Transverse colon (tissue), 4 donors: ENCODE measurements at regions not wholly inside any gene's neighbourhood (a gene's known extent, or its start where the extent isn't known, plus 50 kb on each side); places are given as distances from the start of the nearest gene placed in this dataset.
A peak's percentile ranks its signal among the peaks of the same experiment; 100 is the strongest.

ENCODE experiments used
- DNase-seq: peaks from one replicate; pipeline ENCODE4 v3.0.0-alpha.2; 2019
- H3K27ac ChIP-seq, 4 donors: fragments of 200-600 bp; sonication (generic); 2 replicates each; pipeline ENCODE4 v1.5.1; 2016 to 2018; ENCODE audit warnings: inconsistent platforms in 4 of 4
- H3K27me3 ChIP-seq: fragments of 200-600 bp; sonication (generic); 2 replicates; pipeline ENCODE4 v1.5.1; 2017; ENCODE audit warnings: inconsistent platforms
- H3K36me3 ChIP-seq, 4 donors: fragments of 200-600 bp; sonication (generic); 2 replicates each; pipeline ENCODE4 v1.5.1; 2017 to 2019; ENCODE audit warnings: inconsistent platforms in 4 of 4
- H3K4me1 ChIP-seq, 4 donors: fragments of 200-600 bp; sonication (generic); 2 replicates each; pipeline ENCODE4 v1.5.1; 2017 to 2020; ENCODE audit warnings: inconsistent platforms in 4 of 4
- H3K4me3 ChIP-seq, 4 donors: fragments of 200-600 bp; sonication (generic); 1 replicate in 1 of 4; 2 replicates in 3 of 4; pipeline versions ENCODE4 v1.5.1 to v1.6.1; 2017 to 2019; ENCODE audit warnings: inconsistent platforms in 4 of 4
- H3K9me3 ChIP-seq, 2 donors: fragments of 200-600 bp; sonication (generic); 2 replicates each; pipeline ENCODE4 v1.5.1; 2017 to 2019; ENCODE audit warnings: inconsistent platforms in 2 of 2
- CTCF ChIP-seq, 5 experiments: fragments of 200-600 bp in 3 of 5; fragments of 450-650 bp in 2 of 5; sonication (generic) in 3 of 5; IDR thresholded peaks; 1 replicate in 2 of 5; 2 replicates in 3 of 5; pipeline ENCODE4 v1.5.1; 2016 to 2017; ENCODE audit warnings: antibody characterized with exemption in 5 of 5, inconsistent platforms in 3 of 5, mild to moderate bottlenecking in 2 of 5, moderate library complexity in 1 of 5
- EP300 ChIP-seq: sonication (generic); formaldehyde crosslinking; IDR thresholded peaks from one replicate; pipeline ENCODE4 v1.6.1; 2017; ENCODE audit warnings: antibody characterized with exemption, low read depth
- POLR2A ChIP-seq: fragments of 450-650 bp; IDR thresholded peaks from one replicate; pipeline ENCODE4 v1.6.1; 2016; ENCODE audit warnings: antibody characterized with exemption, mild to moderate bottlenecking, moderate library complexity
- POLR2AphosphoS5 ChIP-seq, 3 donors: sonication (generic); formaldehyde crosslinking; IDR thresholded peaks; one replicate each; pipeline ENCODE4 v1.6.1; 2016; ENCODE audit warnings: antibody characterized with exemption in 3 of 3
- WGBS, 2 donors: methylation state at CpG; one replicate each; pipeline ENCODE4 v1.1.5; 2018; ENCODE audit warnings: low coverage in 1 of 2; 5-methylcytosine and 5-hydroxymethylcytosine counted together
- in situ Hi-C, 4 donors: fragments of 200-750 bp; cut with MboI; loops; one replicate each; pipeline versions ENCODE4 v1.15.0 to v1.15.1; 2017; ENCODE audit warnings: low sequenced_read_pairs in 3 of 4, low pct_ligation_motif_present in 1 of 4, low pct_unique_long_range_greater_than_20kb in 1 of 4
- intact Hi-C: fragments of 100-400 bp; cut with DNase I; formaldehyde crosslinking; loops from one replicate; pipeline ENCODE4 v1.15.1; 2023; ENCODE audit warnings: low total_unique reads

- no peak for TF ChIP-seq POLR2AphosphoS5 (IDR thresholded peaks at IDR 0.05)
- TF ChIP-seq POLR2A, result no peak
- no peak for TF ChIP-seq CTCF (IDR thresholded peaks at IDR 0.05)
- no peak for TF ChIP-seq EP300
- DNase-seq, result no peak
- 78 to 83% methylated on average over 7 to 8 of the region's 8 CpGs for whole genome bisulfite sequencing, 2 donors
- in situ Hi-C loops (no loop called here), intact Hi-C loops (no loop called here)
- H3K4me1 ChIP-seq, result peaks cover 0 to 18% (median 12%) of the 10 kb centered on the region in 4 donors
- peak overlapping the region in 3 of 4 donors; percentile 7 to 33 (median 23) for H3K27ac ChIP-seq
- H3K27me3 ChIP-seq, result no peaks in the 10 kb centered on the region
- no peaks in the 10 kb centered on the region for H3K9me3 ChIP-seq
- H3K4me3 ChIP-seq, result no peak overlapping the region
- no peaks in the 10 kb centered on the region for H3K36me3 ChIP-seq
Measured at GRCh38 chr12:75706786-75707605, 195.6 kb upstream of the KRR1 start.

DNA sequence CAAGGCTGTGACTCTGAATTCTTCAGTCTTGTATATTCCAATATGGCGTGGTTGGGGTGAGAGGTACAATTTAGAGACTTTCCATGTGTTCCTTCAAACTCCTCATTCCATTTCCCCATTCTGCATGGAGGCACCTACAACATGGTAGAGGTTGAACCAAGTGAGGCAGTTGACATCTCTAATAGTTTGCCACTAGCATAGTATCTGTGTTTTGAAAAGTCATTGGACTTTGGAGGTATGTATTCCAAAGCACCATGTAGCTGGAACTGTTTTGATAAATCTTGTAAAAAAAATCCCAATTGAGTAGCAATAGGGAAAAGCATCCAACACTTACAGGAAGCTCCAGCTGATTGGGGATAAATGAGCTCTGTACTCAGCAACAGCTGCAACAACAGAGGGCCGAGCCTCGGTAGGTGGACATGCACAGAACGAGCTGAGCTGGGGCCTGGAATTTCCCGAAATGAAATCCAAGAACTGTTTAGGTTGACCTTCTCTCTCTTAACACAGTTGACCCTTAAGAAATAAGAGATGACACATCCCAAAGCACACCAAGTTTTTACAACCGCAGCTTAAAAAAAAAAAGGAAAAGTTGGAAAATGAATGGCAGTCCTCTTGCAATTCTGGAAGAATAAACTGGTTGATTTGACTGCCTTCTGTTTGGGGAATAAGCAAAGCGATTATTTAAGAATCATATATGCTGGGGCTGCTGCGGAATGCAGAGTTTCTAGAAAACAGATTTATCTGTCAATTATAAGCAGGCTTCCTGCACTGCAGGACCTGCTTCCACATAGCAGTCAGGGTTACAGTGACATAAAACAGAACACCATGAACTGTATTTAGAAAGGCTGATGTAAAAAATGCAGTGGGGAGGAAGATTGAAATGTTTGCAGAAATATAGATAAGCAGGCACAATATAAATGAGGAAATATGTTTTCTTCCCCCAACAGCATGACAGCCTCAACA lies 194.6 kb upstream of the KRR1 start:
- in situ Hi-C loops, result no loop called here
- H3K4me1 ChIP-seq, result peaks cover 0 to 18% (median 11%) of the 10 kb centered on the region in 4 donors
- no peaks in the 10 kb centered on the region for H3K9me3 ChIP-seq
- H3K27ac ChIP-seq, result peak overlapping the region in 3 of 4 donors; percentile 7 to 33 (median 23)
- H3K4me3 ChIP-seq, result no peak overlapping the region
- no peaks in the 10 kb centered on the region for H3K36me3 ChIP-seq
- intact Hi-C loops, result no loop called here
- H3K27me3 ChIP-seq, result no peaks in the 10 kb centered on the region
- WGBS, 2 donors, result 45 to 48% methylated on average over 8 of the region's 8 CpGs
- TF ChIP-seq POLR2A (no peak), CTCF (IDR thresholded peaks at IDR 0.05) (no peak), EP300 (no peak), POLR2AphosphoS5 (IDR thresholded peaks at IDR 0.05) (no peak)
- DNase-seq, result no peak

DNA sequence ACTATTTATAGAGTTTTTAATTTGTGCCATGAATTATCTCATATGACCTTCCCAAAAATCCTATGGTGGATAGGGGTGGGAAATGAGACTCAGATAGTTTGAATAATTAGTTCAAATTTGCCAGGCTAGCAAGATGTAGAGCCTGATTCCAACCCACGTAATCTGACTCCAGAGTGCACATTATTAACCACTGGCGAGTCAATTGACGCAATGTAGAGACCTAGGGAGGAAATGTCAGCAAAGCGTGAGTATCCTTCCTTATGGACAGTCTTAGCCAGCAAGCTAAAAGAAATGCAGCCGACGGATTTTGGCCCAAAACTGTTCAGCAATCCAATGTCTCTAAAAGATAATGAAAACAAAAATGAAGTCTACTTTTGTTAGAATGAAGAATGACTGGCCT lies 193.3 kb upstream of the KRR1 start:
- H3K27ac ChIP-seq, result no peak overlapping the region
- H3K9me3 ChIP-seq, result no peaks in the 10 kb centered on the region
- 73 to 90% methylated on average over 6 of the region's 6 CpGs for WGBS, 2 donors
- no peak overlapping the region for H3K4me3 ChIP-seq
- in situ Hi-C loops, result no loop called here
- DNase-seq, result no peak
- H3K27me3 ChIP-seq, result no peaks in the 10 kb centered on the region
- H3K4me1 ChIP-seq, result peaks cover 0 to 14% (median 8%) of the 10 kb centered on the region in 4 donors
- no peaks in the 10 kb centered on the region for H3K36me3 ChIP-seq
- TF ChIP-seq POLR2A (no peak), CTCF (IDR thresholded peaks at IDR 0.05) (no peak), POLR2AphosphoS5 (IDR thresholded peaks at IDR 0.05) (no peak), EP300 (no peak)
- intact Hi-C loops, result no loop called here

DNA sequence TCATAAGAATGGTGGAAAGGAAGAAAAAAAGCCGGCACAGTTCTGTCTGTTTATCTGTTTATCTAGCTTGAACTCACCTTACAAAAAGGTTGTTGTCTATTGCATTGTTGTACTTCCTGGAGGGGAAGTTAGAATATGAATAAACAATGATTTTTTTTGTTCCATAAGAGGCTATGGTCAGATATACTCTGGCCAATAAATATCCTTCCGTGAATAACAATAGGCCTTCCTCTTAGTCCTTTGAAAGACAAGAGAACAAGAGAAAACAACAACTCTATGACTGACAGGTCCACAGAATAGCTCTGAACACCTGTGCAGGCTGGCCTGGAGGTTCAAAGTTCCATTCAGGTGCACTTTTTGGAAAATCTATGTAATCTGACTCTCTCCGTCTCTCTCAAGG lies 192.8 kb upstream of the KRR1 start:
- peaks cover 0 to 14% (median 8%) of the 10 kb centered on the region in 4 donors for H3K4me1 ChIP-seq
- intact Hi-C loops, result no loop called here
- no peak for TF ChIP-seq EP300
- TF ChIP-seq POLR2AphosphoS5 (IDR thresholded peaks at IDR 0.05), result no peak
- TF ChIP-seq POLR2A, result no peak
- no peak for TF ChIP-seq CTCF (IDR thresholded peaks at IDR 0.05)

More for the DNA sequence above, 192.8 kb upstream of the KRR1 start:
- WGBS, 2 donors, result 46 to 67% methylated on average over 3 of the region's 3 CpGs
- Histone ChIP-seq H3K36me3 (no peaks in the 10 kb centered on the region), H3K27me3 (no peaks in the 10 kb centered on the region), H3K9me3 (no peaks in the 10 kb centered on the region), H3K27ac (no peak overlapping the region), H3K4me3 (no peak overlapping the region)
- in situ Hi-C loops, result no loop called here
- no peak for DNase-seq
